HK-2 (cell line): ENCODE measurements at regions not wholly inside any gene's neighbourhood (a gene's known extent, or its start where the extent isn't known, plus 50 kb on each side); places are given as distances from the start of the nearest gene placed in this dataset.
"Not testable (repeated sequence)": the region's sequence is repeated elsewhere in the genome, so short reads cannot be mapped to it uniquely, and the experiment has no call there.

Experiments used
- DNase-seq: peaks from one replicate; pipeline ENCODE4 v3.0.0-alpha.2; 2018; ENCODE audit not compliant: unreplicated experiment

GRCh38 chr9:78714576-78714975 lies 417.7 kb downstream of the PSAT1 start:
- DNase-seq = no peak

GRCh38 chr9:78719029-78719428 lies 422.1 kb downstream of the PSAT1 start:
- not testable (repeated sequence) for DNase-seq

GRCh38 chr9:78724896-78725295 lies 428.0 kb downstream of the PSAT1 start:
- no peak for DNase-seq

- no peak for DNase-seq
Observed at GRCh38 chr9:78725503-78725902, 428.6 kb downstream of the PSAT1 start.

- DNase-seq = no peak
Observed at GRCh38 chr9:78745331-78745730, 448.4 kb downstream of the PSAT1 start.

- DNase-seq = no peak
Observed at GRCh38 chr9:78746010-78746409, 449.1 kb downstream of the PSAT1 start.

GRCh38 chr9:78753039-78753438 lies 456.1 kb downstream of the PSAT1 start:
- no peak for DNase-seq

GRCh38 chr9:78756813-78757510 lies 460.0 kb downstream of the PSAT1 start:
- no peak for DNase-seq

GRCh38 chr9:78763424-78763823 lies 466.5 kb downstream of the PSAT1 start:
- DNase-seq = no peak

- no peak for DNase-seq
Observed at GRCh38 chr9:78765861-78766260, 468.9 kb downstream of the PSAT1 start.

- no peak for DNase-seq
Observed at GRCh38 chr9:78767490-78767889, 470.6 kb downstream of the PSAT1 start.

- no peak for DNase-seq
Observed at GRCh38 chr9:78769690-78770089, 472.8 kb downstream of the PSAT1 start.

- DNase-seq = no peak
Observed at GRCh38 chr9:78775211-78775610, 478.3 kb downstream of the PSAT1 start.

GRCh38 chr9:78775696-78776295 lies 478.9 kb downstream of the PSAT1 start:
- no peak for DNase-seq

- no peak for DNase-seq
Observed at GRCh38 chr9:78777747-78778146, 480.8 kb downstream of the PSAT1 start.

GRCh38 chr9:78778318-78778717 lies 481.4 kb downstream of the PSAT1 start:
- no peak for DNase-seq

GRCh38 chr9:78778861-78779374 lies 482.0 kb downstream of the PSAT1 start:
- DNase-seq = no peak

- no peak for DNase-seq
Observed at GRCh38 chr9:78781681-78782080, 484.8 kb downstream of the PSAT1 start.

- DNase-seq = no peak
Observed at GRCh38 chr9:78782234-78782633, 485.3 kb downstream of the PSAT1 start.

- DNase-seq = no peak
Observed at GRCh38 chr9:78782858-78783257, 485.9 kb downstream of the PSAT1 start.

- DNase-seq = no peak
Observed at GRCh38 chr9:78783743-78784142, 486.8 kb downstream of the PSAT1 start.

- no peak for DNase-seq
Observed at GRCh38 chr9:78786794-78787193, 489.9 kb downstream of the PSAT1 start.

- DNase-seq = no peak
Observed at GRCh38 chr9:78788101-78788500, 491.2 kb downstream of the PSAT1 start.

- DNase-seq = no peak
Observed at GRCh38 chr9:78791779-78792178, 494.9 kb downstream of the PSAT1 start.
